ENCODE measurements at regions not wholly inside any gene's neighbourhood (a gene's known extent, or its start where the extent isn't known, plus 50 kb on each side); places are given as distances from the start of the nearest gene placed in this dataset.

GRCh38 chr5:158609333-158610050, 490.2 kb downstream of the EBF1 start:
- H4K20me1 ChIP-seq (ENCODE audit: insufficient read depth, low read length), result no peaks in the 10 kb centered on the region
- H3K36me3 ChIP-seq (replicated peaks in 1 of 2; ENCODE audit: control insufficient read depth in 1 of 2, insufficient read depth in 2 of 2, low read length in 2 of 2), result no peaks in the 10 kb centered on the region
- H3K9me3 ChIP-seq (replicated peaks in 1 of 2; ENCODE audit: control insufficient read depth in 1 of 2, insufficient read depth in 1 of 2, low read length in 2 of 2), result no peaks in the 10 kb centered on the region
- intact Hi-C loops (cut with micrococcal nuclease), result no loop called here
- no peaks in the 10 kb centered on the region for H3K4me1 ChIP-seq (ENCODE audit: control insufficient read depth in 1 of 2, insufficient read depth in 2 of 2, low read length in 2 of 2)
- H3K27ac ChIP-seq (ENCODE audit: low read depth in 1 of 2, low read length in 2 of 2), result no peak overlapping the region
- Mint-ChIP-seq H3K4me1 (no peaks in the 10 kb centered on the region), H3K4me3 (no peak overlapping the region), H3K9me3 (peaks cover 0 to 8% (median 2%) of the 10 kb centered on the region in 7 donors), H3K36me3 (no peaks in the 10 kb centered on the region), H3K27me3 (ENCODE audit: low read depth in 3 of 3) (peaks cover 4 to 6% (median 5%) of the 10 kb centered on the region in 3 donors), H3K27ac (no peak overlapping the region)
- WGBS (ENCODE audit: insufficient coverage), result 89% methylated on average over 3 of the region's 9 CpGs
- H3K9ac ChIP-seq (ENCODE audit: insufficient read depth, low read length, poor library complexity, severe bottlenecking), result no peak overlapping the region
- no peaks in the 10 kb centered on the region for H3K27me3 ChIP-seq (ENCODE audit: control insufficient read depth in 2 of 2, insufficient read depth in 2 of 2, low read length in 2 of 2)
- no peaks in the 10 kb centered on the region for H3K79me2 ChIP-seq (ENCODE audit: insufficient read depth, low read length)
- H3K4me2 ChIP-seq (replicated peaks; ENCODE audit: extremely low read depth, low read length, poor library complexity, severe bottlenecking), result no peak overlapping the region
- no peak for TF ChIP-seq CTCF (IDR thresholded peaks at IDR 0.05)
- no peak overlapping the region for H3K4me3 ChIP-seq (replicated peaks in 1 of 3; ENCODE audit: low read depth in 2 of 3, low read length in 3 of 3)
- no peak for DNase-seq
- H2AFZ ChIP-seq (ENCODE audit: insufficient read depth, low read depth, low read length, poor library complexity, severe bottlenecking), result no peak overlapping the region

DNA sequence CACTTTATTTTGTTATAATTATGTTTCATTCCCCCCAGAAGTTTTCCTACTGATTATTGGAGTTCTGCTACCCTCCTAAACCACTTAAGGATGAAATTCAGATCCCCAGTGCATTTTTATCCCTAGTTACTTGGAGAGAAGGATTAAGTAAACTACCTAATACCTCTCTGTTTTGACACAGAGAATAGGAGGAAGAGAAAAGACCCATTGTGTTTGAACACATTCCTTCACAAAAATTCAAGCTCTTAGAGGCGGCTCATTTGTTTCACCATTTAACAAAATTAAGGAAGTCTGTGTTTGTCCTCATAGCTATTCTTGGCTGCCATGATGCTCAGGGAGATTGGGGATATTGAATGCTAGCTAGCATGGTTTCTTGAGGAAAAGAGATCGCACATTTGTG, 492.6 kb downstream of the EBF1 start:
- no peaks in the 10 kb centered on the region for H4K20me1 ChIP-seq (ENCODE audit: insufficient read depth, low read length)
- Mint-ChIP-seq H3K4me1 (no peaks in the 10 kb centered on the region), H3K4me3 (no peak overlapping the region), H3K27ac (no peak overlapping the region), H3K36me3 (no peaks in the 10 kb centered on the region), H3K9me3 (peaks cover 0 to 8% (median 0%) of the 10 kb centered on the region in 7 donors), H3K27me3 (ENCODE audit: low read depth in 3 of 3) (peaks cover 2 to 4% (median 2%) of the 10 kb centered on the region in 3 donors)
- no peak overlapping the region for H3K4me2 ChIP-seq (replicated peaks; ENCODE audit: extremely low read depth, low read length, poor library complexity, severe bottlenecking)
- DNase-seq, result no peak
- H3K4me1 ChIP-seq (ENCODE audit: control insufficient read depth in 1 of 2, insufficient read depth in 2 of 2, low read length in 2 of 2), result no peaks in the 10 kb centered on the region
- TF ChIP-seq CTCF (IDR thresholded peaks at IDR 0.05), result no peak
- H3K79me2 ChIP-seq (ENCODE audit: insufficient read depth, low read length), result no peaks in the 10 kb centered on the region
- no peak overlapping the region for H3K9ac ChIP-seq (ENCODE audit: insufficient read depth, low read length, poor library complexity, severe bottlenecking)
- H3K36me3 ChIP-seq (replicated peaks in 1 of 2; ENCODE audit: control insufficient read depth in 1 of 2, insufficient read depth in 2 of 2, low read length in 2 of 2), result no peaks in the 10 kb centered on the region
- no peaks in the 10 kb centered on the region for H3K27me3 ChIP-seq (ENCODE audit: control insufficient read depth in 2 of 2, insufficient read depth in 2 of 2, low read length in 2 of 2)
- H3K27ac ChIP-seq (ENCODE audit: low read depth in 1 of 2, low read length in 2 of 2), result no peak overlapping the region
- WGBS (ENCODE audit: insufficient coverage), result no CpG with 5 or more reads among the region's 2 CpGs
- H3K9me3 ChIP-seq (replicated peaks in 1 of 2; ENCODE audit: control insufficient read depth in 1 of 2, insufficient read depth in 1 of 2, low read length in 2 of 2), result no peaks in the 10 kb centered on the region
- intact Hi-C loops (cut with micrococcal nuclease), result no loop called here
- no peak overlapping the region for H3K4me3 ChIP-seq (replicated peaks in 1 of 3; ENCODE audit: low read depth in 2 of 3, low read length in 3 of 3)
- H2AFZ ChIP-seq (ENCODE audit: insufficient read depth, low read depth, low read length, poor library complexity, severe bottlenecking), result no peak overlapping the region
